ENCODE measurements at regions not wholly inside any gene's neighbourhood (a gene's known extent, or its start where the extent isn't known, plus 50 kb on each side); places are given as distances from the start of the nearest gene placed in this dataset.

- no peak overlapping the region for H3K27ac ChIP-seq
- no peak overlapping the region for H3K4me3 ChIP-seq
- H3K9me3 ChIP-seq (ENCODE audit: low read depth, low read length): no peaks in the 10 kb centered on the region
- no peaks in the 10 kb centered on the region for H3K36me3 ChIP-seq (ENCODE audit: insufficient read depth, low read length)
- no peak overlapping the region for H3K9ac ChIP-seq (ENCODE audit: insufficient read length)
- no peak for TF ChIP-seq FOXP2 (optimal IDR thresholded peaks at IDR 0.05; ENCODE audit: control extremely low read depth, extremely low read length, insufficient read depth)
- TF ChIP-seq POLR2AphosphoS5 (IDR thresholded peaks at IDR 0.05; ENCODE audit: borderline replicate concordance, low read depth, low read length): no peak
- TF ChIP-seq EZH2 (IDR thresholded peaks at IDR 0.05): no peak
- DNase-seq (ENCODE audit: low read depth, low spot score): no peak
Observed at GRCh38 chr7:25638068-25638467, 409.8 kb upstream of the NPVF start.

GRCh38 chr7:25638590-25639244, 410.4 kb upstream of the NPVF start:
- Histone ChIP-seq H3K27ac (no peak overlapping the region), H3K9ac (ENCODE audit: insufficient read length) (no peak overlapping the region), H3K4me3 (no peak overlapping the region)

GRCh38 chr7:25642849-25643248, 414.6 kb upstream of the NPVF start:
- no peaks in the 10 kb centered on the region for H3K36me3 ChIP-seq (ENCODE audit: insufficient read depth, low read length)
- no peak overlapping the region for H3K27ac ChIP-seq
- H3K4me3 ChIP-seq: no peak overlapping the region
- no peak overlapping the region for H3K9ac ChIP-seq (ENCODE audit: insufficient read length)
- H3K9me3 ChIP-seq (ENCODE audit: low read depth, low read length): no peaks in the 10 kb centered on the region
- TF ChIP-seq POLR2AphosphoS5 (IDR thresholded peaks at IDR 0.05; ENCODE audit: borderline replicate concordance, low read depth, low read length): no peak
- TF ChIP-seq FOXP2 (optimal IDR thresholded peaks at IDR 0.05; ENCODE audit: control extremely low read depth, extremely low read length, insufficient read depth): no peak
- TF ChIP-seq EZH2 (IDR thresholded peaks at IDR 0.05): no peak
- no peak for DNase-seq (ENCODE audit: low read depth, low spot score)

More at GRCh38 chr7:25638590-25639244, 410.4 kb upstream of the NPVF start:
- no peak for TF ChIP-seq POLR2AphosphoS5 (IDR thresholded peaks at IDR 0.05; ENCODE audit: borderline replicate concordance, low read depth, low read length)
- no peak for TF ChIP-seq EZH2 (IDR thresholded peaks at IDR 0.05)
- no peak for TF ChIP-seq FOXP2 (optimal IDR thresholded peaks at IDR 0.05; ENCODE audit: control extremely low read depth, extremely low read length, insufficient read depth)
- no peaks in the 10 kb centered on the region for H3K36me3 ChIP-seq (ENCODE audit: insufficient read depth, low read length)
- no peaks in the 10 kb centered on the region for H3K9me3 ChIP-seq (ENCODE audit: low read depth, low read length)
- DNase-seq (ENCODE audit: low read depth, low spot score): no peak

- TF ChIP-seq POLR2AphosphoS5 (IDR thresholded peaks at IDR 0.05; ENCODE audit: borderline replicate concordance, low read depth, low read length) (no peak), EZH2 (IDR thresholded peaks at IDR 0.05) (no peak), FOXP2 (optimal IDR thresholded peaks at IDR 0.05; ENCODE audit: control extremely low read depth, extremely low read length, insufficient read depth) (no peak)
- Histone ChIP-seq H3K4me3 (no peak overlapping the region), H3K9me3 (ENCODE audit: low read depth, low read length) (no peaks in the 10 kb centered on the region), H3K36me3 (ENCODE audit: insufficient read depth, low read length) (no peaks in the 10 kb centered on the region), H3K27ac (no peak overlapping the region), H3K9ac (ENCODE audit: insufficient read length) (no peak overlapping the region)
- no peak for DNase-seq (ENCODE audit: low read depth, low spot score)
Observed at GRCh38 chr7:25643286-25643685, 415.0 kb upstream of the NPVF start.

GRCh38 chr7:25643770-25644394, 415.6 kb upstream of the NPVF start:
- Histone ChIP-seq H3K9ac (ENCODE audit: insufficient read length) (no peak overlapping the region), H3K27ac (no peak overlapping the region), H3K4me3 (no peak overlapping the region), H3K36me3 (ENCODE audit: insufficient read depth, low read length) (no peaks in the 10 kb centered on the region), H3K9me3 (ENCODE audit: low read depth, low read length) (no peaks in the 10 kb centered on the region)
- TF ChIP-seq POLR2AphosphoS5 (IDR thresholded peaks at IDR 0.05; ENCODE audit: borderline replicate concordance, low read depth, low read length) (no peak), FOXP2 (optimal IDR thresholded peaks at IDR 0.05; ENCODE audit: control extremely low read depth, extremely low read length, insufficient read depth) (no peak), EZH2 (IDR thresholded peaks at IDR 0.05) (no peak)
- DNase-seq (ENCODE audit: low read depth, low spot score): no peak

- no peaks in the 10 kb centered on the region for H3K9me3 ChIP-seq (ENCODE audit: low read depth, low read length)
- TF ChIP-seq EZH2 (IDR thresholded peaks at IDR 0.05) (no peak), FOXP2 (optimal IDR thresholded peaks at IDR 0.05; ENCODE audit: control extremely low read depth, extremely low read length, insufficient read depth) (no peak), POLR2AphosphoS5 (IDR thresholded peaks at IDR 0.05; ENCODE audit: borderline replicate concordance, low read depth, low read length) (no peak)
- H3K27ac ChIP-seq: no peak overlapping the region
- H3K4me3 ChIP-seq: no peak overlapping the region
- H3K36me3 ChIP-seq (ENCODE audit: insufficient read depth, low read length): no peaks in the 10 kb centered on the region
- no peak for DNase-seq (ENCODE audit: low read depth, low spot score)
- no peak overlapping the region for H3K9ac ChIP-seq (ENCODE audit: insufficient read length)
Observed at GRCh38 chr7:25646726-25647413, 418.6 kb upstream of the NPVF start.

GRCh38 chr7:25647872-25648271, 419.6 kb upstream of the NPVF start:
- TF ChIP-seq POLR2AphosphoS5 (IDR thresholded peaks at IDR 0.05; ENCODE audit: borderline replicate concordance, low read depth, low read length) (no peak), FOXP2 (optimal IDR thresholded peaks at IDR 0.05; ENCODE audit: control extremely low read depth, extremely low read length, insufficient read depth) (no peak)
- Histone ChIP-seq H3K9ac (ENCODE audit: insufficient read length) (no peak overlapping the region), H3K9me3 (ENCODE audit: low read depth, low read length) (no peaks in the 10 kb centered on the region), H3K4me3 (no peak overlapping the region), H3K27ac (no peak overlapping the region), H3K36me3 (ENCODE audit: insufficient read depth, low read length) (no peaks in the 10 kb centered on the region)
- DNase-seq (ENCODE audit: low read depth, low spot score): no peak

- DNase-seq (ENCODE audit: low read depth, low spot score): no peak
- Histone ChIP-seq H3K4me3 (no peak overlapping the region), H3K27ac (no peak overlapping the region), H3K36me3 (ENCODE audit: insufficient read depth, low read length) (no peaks in the 10 kb centered on the region), H3K9me3 (ENCODE audit: low read depth, low read length) (no peaks in the 10 kb centered on the region), H3K9ac (ENCODE audit: insufficient read length) (no peak overlapping the region)
- no peak for TF ChIP-seq FOXP2 (optimal IDR thresholded peaks at IDR 0.05; ENCODE audit: control extremely low read depth, extremely low read length, insufficient read depth)
- TF ChIP-seq POLR2AphosphoS5 (IDR thresholded peaks at IDR 0.05; ENCODE audit: borderline replicate concordance, low read depth, low read length): no peak
- no peak for TF ChIP-seq EZH2 (IDR thresholded peaks at IDR 0.05)
Observed at GRCh38 chr7:25652366-25652765, 424.1 kb upstream of the NPVF start.

All from SK-N-MC (cell line).